Astrocyte of the cerebellum (primary cell): ENCODE measurements at regions not wholly inside any gene's neighbourhood (a gene's known extent, or its start where the extent isn't known, plus 50 kb on each side); places are given as distances from the start of the nearest gene placed in this dataset.

Experiments
- DNase-seq: peaks from one replicate; pipeline ENCODE4 v3.0.0-alpha.2; 2011; ENCODE audit warnings: low read depth
- H3K4me3 ChIP-seq: 2 replicates; pipeline ENCODE4 v1.5.1; 2011; ENCODE audit warnings: mild to moderate bottlenecking, low read depth, low read length, moderate library complexity
- CTCF ChIP-seq: IDR thresholded peaks from 2 replicates; pipeline ENCODE4 v1.5.1; 2012; ENCODE audit warnings: low read length, low read depth, moderate library complexity, mild to moderate bottlenecking; ENCODE audit errors: missing control alignments
- in situ Hi-C: cut with HindIII; loops from 2 replicates; pipeline ENCODE4 v1.10.0; 2017; ENCODE audit warnings: low sequenced_read_pairs

- in situ Hi-C loops = no loop called here
- DNase-seq = no peak
Observed at GRCh38 chr13:88526186-88526852, 855.1 kb downstream of the SLITRK5 start.

GRCh38 chr13:88526853-88527215 is 855.7 kb downstream of the SLITRK5 start:
- H3K4me3 ChIP-seq = no peak overlapping the region
- in situ Hi-C loops = no loop called here
- no peak for TF ChIP-seq CTCF
- DNase-seq = no peak

More at GRCh38 chr13:88526186-88526852, 855.1 kb downstream of the SLITRK5 start:
- TF ChIP-seq CTCF = no peak
- no peak overlapping the region for H3K4me3 ChIP-seq

GRCh38 chr13:88541994-88542393 is 870.8 kb downstream of the SLITRK5 start:
- no peak overlapping the region for H3K4me3 ChIP-seq
- TF ChIP-seq CTCF = no peak
- in situ Hi-C loops = no loop called here
- DNase-seq = no peak

GRCh38 chr13:88544836-88545235 is 873.7 kb downstream of the SLITRK5 start:
- in situ Hi-C loops = no loop called here
- no peak for TF ChIP-seq CTCF
- no peak for DNase-seq
- H3K4me3 ChIP-seq = no peak overlapping the region

- no peak overlapping the region for H3K4me3 ChIP-seq
- in situ Hi-C loops = no loop called here
- DNase-seq = no peak
- TF ChIP-seq CTCF = no peak
Observed at GRCh38 chr13:88552966-88553365, 881.8 kb downstream of the SLITRK5 start.

GRCh38 chr13:88565566-88565965 is 894.4 kb downstream of the SLITRK5 start:
- DNase-seq = no peak
- H3K4me3 ChIP-seq = no peak overlapping the region
- in situ Hi-C loops = no loop called here
- no peak for TF ChIP-seq CTCF
